Rectal smooth muscle tissue (tissue), 1 donor: ENCODE measurements at regions not wholly inside any gene's neighbourhood (a gene's known extent, or its start where the extent isn't known, plus 50 kb on each side); places are given as distances from the start of the nearest gene placed in this dataset.

Source experiments
- H3K27ac ChIP-seq: one replicate; pipeline ENCODE4 v1.7.0; 2013; ENCODE audit warnings: low read depth, low read length, inconsistent platforms
- H3K27me3 ChIP-seq: one replicate; pipeline ENCODE4 v1.7.0; 2013; ENCODE audit warnings: low read length; ENCODE audit not compliant: control insufficient read depth, insufficient read depth
- H3K36me3 ChIP-seq: one replicate; pipeline ENCODE4 v1.7.0; 2013; ENCODE audit warnings: low read length; ENCODE audit not compliant: control insufficient read depth, insufficient read depth
- H3K4me1 ChIP-seq: one replicate; pipeline ENCODE4 v1.7.0; 2013; ENCODE audit warnings: low read length; ENCODE audit not compliant: control insufficient read depth, insufficient read depth
- H3K4me3 ChIP-seq: one replicate; pipeline ENCODE4 v1.7.0; 2013; ENCODE audit warnings: low read length
- H3K9ac ChIP-seq: one replicate; pipeline ENCODE4 v1.7.0; 2013; ENCODE audit warnings: low read length

- Histone ChIP-seq H3K27ac (no peak overlapping the region), H3K4me1 (no peaks in the 10 kb centered on the region), H3K9ac (no peak overlapping the region), H3K36me3 (no peaks in the 10 kb centered on the region), H3K4me3 (no peak overlapping the region), H3K27me3 (no peaks in the 10 kb centered on the region)
Observed at GRCh38 chr2:151038516-151038915, 223.1 kb downstream of the RBM43 start.

DNA sequence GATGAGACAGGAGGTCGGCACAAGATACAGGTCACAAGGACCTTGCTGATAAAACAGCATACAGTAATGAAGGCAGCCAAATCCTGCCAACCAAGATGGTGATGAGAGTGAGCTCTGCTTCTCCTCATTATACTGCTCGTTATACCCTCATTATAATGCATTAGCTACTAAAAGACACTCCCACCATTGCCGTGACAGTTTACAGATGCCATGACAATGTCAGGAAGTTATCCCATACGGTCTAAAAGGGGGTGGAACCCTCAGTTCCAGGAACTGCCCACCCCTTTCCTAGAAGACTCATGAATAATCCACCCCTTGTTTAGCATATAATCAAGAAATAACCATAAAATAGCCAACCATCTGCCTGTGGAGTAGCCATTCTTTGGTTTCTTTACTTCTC is 224.2 kb downstream of the RBM43 start:
- Histone ChIP-seq H3K4me1 (peaks cover 7% of the 10 kb centered on the region), H3K9ac (no peak overlapping the region), H3K27ac (no peak overlapping the region), H3K36me3 (no peaks in the 10 kb centered on the region), H3K27me3 (no peaks in the 10 kb centered on the region), H3K4me3 (no peak overlapping the region)

DNA sequence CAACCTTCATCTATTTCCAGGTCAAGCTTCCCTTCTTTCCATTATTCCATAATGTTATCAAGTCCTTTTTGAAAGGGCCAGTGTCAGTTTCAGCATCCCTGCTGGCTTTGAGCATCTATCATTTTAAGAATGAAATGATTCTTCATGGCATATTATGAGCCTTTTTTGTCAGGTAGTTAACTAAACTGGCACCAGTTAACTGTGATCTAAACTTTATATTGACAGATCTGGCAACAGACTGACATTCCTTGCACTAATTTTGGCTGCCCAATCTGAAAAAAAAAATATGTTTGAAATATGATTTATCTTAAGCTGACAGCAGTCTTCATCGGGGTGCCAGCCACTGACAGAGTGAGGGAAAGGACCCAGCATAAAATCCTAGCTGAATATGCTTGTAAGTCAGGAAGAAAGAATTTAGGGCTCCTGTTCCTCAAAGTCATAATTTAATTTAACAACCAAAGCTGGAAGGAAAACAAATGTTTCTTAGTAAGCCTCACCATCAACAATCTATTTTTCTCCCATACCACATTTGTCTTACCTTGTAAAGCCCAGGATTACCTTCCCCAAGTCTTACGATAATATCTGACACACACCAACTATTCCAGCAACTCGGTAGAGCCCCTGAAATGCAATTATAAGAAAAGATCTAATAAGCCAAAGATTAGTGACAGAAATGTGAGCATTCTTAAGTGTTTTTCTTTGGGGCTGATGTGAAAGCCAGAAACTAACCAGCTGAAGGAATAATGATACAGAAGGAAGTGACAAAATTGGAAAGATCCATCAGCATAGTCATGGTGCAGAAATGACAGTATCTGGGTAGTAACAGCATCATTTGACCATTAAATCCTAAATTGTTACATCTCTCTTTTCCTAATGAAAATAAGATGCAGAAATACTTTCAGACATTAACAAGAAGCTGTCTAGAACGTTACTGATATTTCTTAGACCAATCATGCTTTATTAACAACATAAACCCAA is 228.1 kb downstream of the RBM43 start:
- Histone ChIP-seq H3K27me3 (no peaks in the 10 kb centered on the region), H3K36me3 (no peaks in the 10 kb centered on the region), H3K27ac (no peak overlapping the region), H3K9ac (no peak overlapping the region), H3K4me1 (peaks cover 7% of the 10 kb centered on the region), H3K4me3 (no peak overlapping the region)

- Histone ChIP-seq H3K4me1 (peaks cover 7% of the 10 kb centered on the region), H3K27me3 (no peaks in the 10 kb centered on the region), H3K4me3 (no peak overlapping the region), H3K9ac (no peak overlapping the region), H3K27ac (no peak overlapping the region), H3K36me3 (no peaks in the 10 kb centered on the region)
Observed at GRCh38 chr2:151032741-151033191, 228.9 kb downstream of the RBM43 start.

GRCh38 chr2:151030663-151031230 is 230.9 kb downstream of the RBM43 start:
- peaks cover 7% of the 10 kb centered on the region for H3K4me1 ChIP-seq
- H3K27ac ChIP-seq, result no peak overlapping the region
- H3K4me3 ChIP-seq, result no peak overlapping the region
- no peaks in the 10 kb centered on the region for H3K27me3 ChIP-seq
- no peaks in the 10 kb centered on the region for H3K36me3 ChIP-seq
- no peak overlapping the region for H3K9ac ChIP-seq

- H3K4me3 ChIP-seq, result no peak overlapping the region
- H3K27ac ChIP-seq, result no peak overlapping the region
- H3K27me3 ChIP-seq, result no peaks in the 10 kb centered on the region
- no peak overlapping the region for H3K9ac ChIP-seq
- H3K4me1 ChIP-seq, result peaks cover 7% of the 10 kb centered on the region
- no peaks in the 10 kb centered on the region for H3K36me3 ChIP-seq
Observed at GRCh38 chr2:151029406-151030157, 232.1 kb downstream of the RBM43 start.

DNA sequence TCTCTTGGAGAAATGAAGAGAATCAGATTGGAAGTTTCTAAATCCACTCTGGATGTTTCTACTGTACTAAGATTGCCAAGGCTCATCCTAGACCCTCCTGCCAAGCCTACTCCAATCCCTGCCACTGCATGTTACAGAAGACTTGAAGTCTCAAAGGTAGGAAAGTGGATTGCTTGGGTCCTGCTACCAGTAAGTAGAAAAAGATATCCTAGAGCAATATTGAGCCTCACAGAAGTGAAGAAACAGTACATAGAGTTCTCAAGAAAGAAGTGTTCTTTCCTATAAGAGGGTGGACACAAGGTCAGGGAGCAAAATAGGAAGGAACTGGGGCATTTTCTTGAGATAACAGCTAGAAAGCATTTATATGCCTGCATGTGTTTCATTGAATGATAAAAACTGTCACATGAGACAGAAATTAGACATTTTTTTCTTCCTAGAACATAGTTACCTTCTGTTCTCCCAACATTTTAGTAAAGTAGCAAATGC is 232.9 kb downstream of the RBM43 start:
- Histone ChIP-seq H3K36me3 (no peaks in the 10 kb centered on the region), H3K27me3 (no peaks in the 10 kb centered on the region), H3K27ac (no peak overlapping the region), H3K9ac (no peak overlapping the region), H3K4me3 (no peak overlapping the region), H3K4me1 (peaks cover 7% of the 10 kb centered on the region)

GRCh38 chr2:151027151-151027550 is 234.5 kb downstream of the RBM43 start:
- peaks cover 2% of the 10 kb centered on the region for H3K4me1 ChIP-seq
- H3K27me3 ChIP-seq, result no peaks in the 10 kb centered on the region
- H3K36me3 ChIP-seq, result no peaks in the 10 kb centered on the region
- no peak overlapping the region for H3K4me3 ChIP-seq
- H3K27ac ChIP-seq, result no peak overlapping the region
- H3K9ac ChIP-seq, result no peak overlapping the region

- Histone ChIP-seq H3K4me1 (peaks cover 2% of the 10 kb centered on the region), H3K27me3 (no peaks in the 10 kb centered on the region), H3K9ac (no peak overlapping the region), H3K36me3 (no peaks in the 10 kb centered on the region), H3K4me3 (no peak overlapping the region), H3K27ac (no peak overlapping the region)
Observed at GRCh38 chr2:151025816-151026215, 235.8 kb downstream of the RBM43 start.

- Histone ChIP-seq H3K4me1 (peaks cover 2% of the 10 kb centered on the region), H3K27ac (no peak overlapping the region), H3K4me3 (no peak overlapping the region), H3K27me3 (no peaks in the 10 kb centered on the region), H3K9ac (no peak overlapping the region), H3K36me3 (no peaks in the 10 kb centered on the region)
Observed at GRCh38 chr2:151024696-151025251, 236.9 kb downstream of the RBM43 start.

DNA sequence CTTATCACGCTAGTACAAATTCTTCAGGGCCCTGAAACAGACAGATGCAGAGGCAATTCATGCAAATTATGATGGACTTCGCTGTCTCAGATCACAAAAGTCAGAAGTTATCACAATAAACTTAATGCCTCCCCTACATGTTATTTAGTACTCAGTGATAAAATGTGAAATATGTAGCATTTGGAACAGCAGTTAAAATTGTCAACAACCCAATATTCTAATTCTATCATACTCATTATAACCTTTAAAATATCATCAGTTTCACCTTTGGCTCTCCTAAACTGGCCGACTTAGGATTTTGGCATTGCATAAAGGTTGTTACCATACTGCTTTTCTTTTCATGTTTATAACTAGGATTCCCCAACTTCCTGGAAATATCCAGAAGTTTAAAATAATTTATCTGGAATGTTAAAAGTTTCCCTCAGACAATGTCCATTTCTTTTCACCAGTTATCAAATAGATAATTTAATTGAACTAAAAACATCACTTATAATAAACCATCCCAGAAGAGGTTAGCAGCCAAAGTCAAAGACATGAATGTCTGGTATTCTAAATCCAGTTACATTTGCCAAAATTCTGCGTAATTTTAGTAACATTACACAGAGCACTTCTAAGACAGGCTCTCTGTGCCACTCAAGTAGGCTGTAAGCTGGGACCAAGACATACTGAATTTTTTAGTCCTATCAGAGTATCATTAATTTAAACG is 239.8 kb downstream of the RBM43 start:
- H3K27me3 ChIP-seq, result no peaks in the 10 kb centered on the region
- no peak overlapping the region for H3K9ac ChIP-seq
- H3K36me3 ChIP-seq, result no peaks in the 10 kb centered on the region
- peaks cover 2% of the 10 kb centered on the region for H3K4me1 ChIP-seq
- H3K27ac ChIP-seq, result no peak overlapping the region
- H3K4me3 ChIP-seq, result no peak overlapping the region
